OCI-LY3 (cell line): ENCODE measurements at regions not wholly inside any gene's neighbourhood (a gene's known extent, or its start where the extent isn't known, plus 50 kb on each side); places are given as distances from the start of the nearest gene placed in this dataset.

Experiments
- H2AFZ ChIP-seq: fragments of 200-600, 300-600 bp; shearing (Covaris generic); 2 replicates; pipeline ENCODE4 v1.6.0; 2014; ENCODE audit warnings: antibody characterized with exemption, low read depth, low read length
- H3K27ac ChIP-seq: fragments of 200-600, 300-600 bp; sonication (generic); 2 replicates; pipeline ENCODE4 v1.5.1; 2014; ENCODE audit warnings: mild to moderate bottlenecking, low read length, moderate library complexity, mixed read lengths
- H3K27me3 ChIP-seq: fragments of 200-600, 300-600 bp; sonication (generic); 2 replicates; pipeline ENCODE4 v1.6.1; 2014; ENCODE audit warnings: low read depth, low read length, mixed read lengths
- H3K36me3 ChIP-seq: fragments of 200-600, 300-600 bp; sonication (generic); replicated peaks from 2 replicates; pipeline ENCODE3; 2014; ENCODE audit warnings: low read depth, low read length, mixed read lengths
- H3K4me1 ChIP-seq: fragments of 300-600, 200-600 bp; sonication (generic); 2 replicates; pipeline ENCODE4 v1.6.1; 2014; ENCODE audit warnings: low read length, mixed read lengths
- H3K4me2 ChIP-seq: fragments of 200-600, 300-600 bp; sonication (generic); 2 replicates; pipeline ENCODE4 v1.6.1; 2014; ENCODE audit warnings: low read length, mixed read lengths
- H3K4me3 ChIP-seq: fragments of 300-600, 200-600 bp; sonication (generic); 2 replicates; pipeline ENCODE4 v1.5.1; 2014; ENCODE audit warnings: antibody characterized with exemption, mild to moderate bottlenecking, low read length, moderate library complexity
- H3K79me2 ChIP-seq: fragments of 300-600, 200-600 bp; shearing (Covaris generic); 2 replicates; pipeline ENCODE4 v1.6.1; 2014; ENCODE audit warnings: mild to moderate bottlenecking, low read length, mixed read lengths
- H3K9ac ChIP-seq: fragments of 300-600, 200-600 bp; shearing (Covaris generic); 2 replicates; pipeline ENCODE4 v1.6.0; 2014; ENCODE audit warnings: mild to moderate bottlenecking, low read length, moderate library complexity
- H3K9me3 ChIP-seq: fragments of 200-600, 300-600 bp; shearing (Covaris generic); 2 replicates; pipeline ENCODE4 v1.6.1; 2014; ENCODE audit warnings: low read length, mixed read lengths; ENCODE audit not compliant: insufficient read depth
- H4K20me1 ChIP-seq: fragments of 200-600, 300-600 bp; sonication (generic); 2 replicates; pipeline ENCODE4 v1.6.1; 2016; ENCODE audit warnings: low read length, mixed read lengths; ENCODE audit not compliant: insufficient read depth
- EZH2phosphoT487 ChIP-seq: fragments of 200-600 bp; shearing (Covaris generic); IDR thresholded peaks from 2 replicates; pipeline ENCODE4 v1.6.1; 2018; ENCODE audit warnings: antibody characterized with exemption, mixed run types, low read depth
- TF ChIP-seq, protein P1 (sequence below): fragments of 200-600, 300-600 bp; sonication (generic); IDR thresholded peaks from 2 replicates; pipeline ENCODE4 v1.5.1; 2014; ENCODE audit warnings: antibody characterized with exemption, low read length, low read depth

DNA sequence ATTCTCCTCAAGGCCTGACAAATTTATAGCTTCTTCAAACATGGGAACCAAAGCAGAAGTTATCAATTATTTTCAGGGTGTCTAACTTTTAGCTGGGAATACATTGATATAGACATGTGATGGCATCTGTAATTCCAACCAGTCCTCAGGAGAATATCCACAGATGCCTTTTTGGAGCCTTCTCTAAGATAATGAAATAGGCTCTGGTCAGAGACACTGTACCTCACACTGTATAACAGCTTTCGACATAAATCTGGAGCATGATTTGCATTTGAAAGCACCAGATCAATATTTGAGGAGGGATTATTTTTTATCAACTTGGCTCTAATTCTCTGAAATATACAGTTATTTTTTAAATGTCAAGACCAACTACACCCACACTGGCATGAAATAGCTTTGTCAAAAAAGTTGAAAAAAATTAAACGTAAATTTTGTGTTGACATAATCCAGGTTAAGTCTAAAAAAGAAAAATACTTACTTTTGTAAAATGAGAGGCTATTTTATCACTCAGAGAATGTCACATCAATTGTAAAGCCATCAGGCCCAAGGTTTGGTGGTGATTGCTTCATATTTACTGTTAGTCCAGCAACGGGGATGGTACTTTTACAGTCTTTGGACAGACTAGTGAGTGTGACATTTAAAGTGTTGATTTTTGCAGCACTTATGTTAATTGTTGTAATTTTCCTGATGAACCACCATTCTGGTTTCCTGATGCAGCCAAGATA is 177.0 kb upstream of the SP8 start:
- no peaks in the 10 kb centered on the region for H3K36me3 ChIP-seq

DNA sequence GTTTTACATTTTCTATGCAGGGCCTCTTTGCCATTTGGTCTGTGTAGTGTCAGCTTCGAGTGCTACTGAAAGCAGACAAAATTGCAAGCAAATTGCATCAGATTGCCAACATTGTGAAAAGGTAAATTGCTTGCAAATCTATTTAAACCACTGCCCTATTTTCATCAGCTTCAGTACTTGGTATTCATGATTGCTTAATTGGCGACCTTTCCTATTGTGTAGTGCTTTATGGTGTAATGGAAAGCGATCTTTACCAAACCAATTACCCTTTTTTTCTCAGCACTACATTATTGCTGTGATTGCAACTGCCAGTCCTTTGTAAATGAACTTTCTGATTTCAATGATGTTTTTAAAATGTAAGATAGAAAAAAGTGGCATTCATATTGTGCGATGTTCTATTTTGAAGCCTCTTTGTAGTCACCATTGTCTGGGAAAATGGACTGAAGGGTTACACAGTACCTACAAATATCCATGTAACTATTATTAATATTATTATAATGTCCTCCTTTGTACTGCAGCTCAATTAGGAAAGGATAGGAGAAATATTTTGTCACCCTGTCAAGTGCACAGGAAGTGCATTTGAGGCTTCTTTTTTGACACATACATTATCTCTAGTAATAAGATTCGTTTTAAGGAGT is 177.7 kb upstream of the SP8 start:
- Histone ChIP-seq H4K20me1 (no peaks in the 10 kb centered on the region), H3K79me2 (no peaks in the 10 kb centered on the region), H3K27ac (no peak overlapping the region), H3K27me3 (no peaks in the 10 kb centered on the region), H3K36me3 (no peaks in the 10 kb centered on the region), H3K9me3 (no peaks in the 10 kb centered on the region), H3K4me3 (no peak overlapping the region), H2AFZ (no peak overlapping the region), H3K4me2 (no peak overlapping the region), H3K9ac (no peak overlapping the region), H3K4me1 (no peaks in the 10 kb centered on the region)
- TF ChIP-seq EZH2phosphoT487: no peak
- TF ChIP-seq, protein P1, sequence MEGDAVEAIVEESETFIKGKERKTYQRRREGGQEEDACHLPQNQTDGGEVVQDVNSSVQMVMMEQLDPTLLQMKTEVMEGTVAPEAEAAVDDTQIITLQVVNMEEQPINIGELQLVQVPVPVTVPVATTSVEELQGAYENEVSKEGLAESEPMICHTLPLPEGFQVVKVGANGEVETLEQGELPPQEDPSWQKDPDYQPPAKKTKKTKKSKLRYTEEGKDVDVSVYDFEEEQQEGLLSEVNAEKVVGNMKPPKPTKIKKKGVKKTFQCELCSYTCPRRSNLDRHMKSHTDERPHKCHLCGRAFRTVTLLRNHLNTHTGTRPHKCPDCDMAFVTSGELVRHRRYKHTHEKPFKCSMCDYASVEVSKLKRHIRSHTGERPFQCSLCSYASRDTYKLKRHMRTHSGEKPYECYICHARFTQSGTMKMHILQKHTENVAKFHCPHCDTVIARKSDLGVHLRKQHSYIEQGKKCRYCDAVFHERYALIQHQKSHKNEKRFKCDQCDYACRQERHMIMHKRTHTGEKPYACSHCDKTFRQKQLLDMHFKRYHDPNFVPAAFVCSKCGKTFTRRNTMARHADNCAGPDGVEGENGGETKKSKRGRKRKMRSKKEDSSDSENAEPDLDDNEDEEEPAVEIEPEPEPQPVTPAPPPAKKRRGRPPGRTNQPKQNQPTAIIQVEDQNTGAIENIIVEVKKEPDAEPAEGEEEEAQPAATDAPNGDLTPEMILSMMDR: no peak

More for the DNA sequence above, 177.0 kb upstream of the SP8 start:
- Histone ChIP-seq H3K9me3 (no peaks in the 10 kb centered on the region), H3K4me3 (no peak overlapping the region), H2AFZ (no peak overlapping the region), H3K27ac (no peak overlapping the region), H3K27me3 (no peaks in the 10 kb centered on the region), H3K79me2 (no peaks in the 10 kb centered on the region), H4K20me1 (no peaks in the 10 kb centered on the region), H3K4me1 (no peaks in the 10 kb centered on the region), H3K4me2 (no peak overlapping the region), H3K9ac (no peak overlapping the region)
- TF ChIP-seq, protein P1: no peak
- no peak for TF ChIP-seq EZH2phosphoT487

DNA sequence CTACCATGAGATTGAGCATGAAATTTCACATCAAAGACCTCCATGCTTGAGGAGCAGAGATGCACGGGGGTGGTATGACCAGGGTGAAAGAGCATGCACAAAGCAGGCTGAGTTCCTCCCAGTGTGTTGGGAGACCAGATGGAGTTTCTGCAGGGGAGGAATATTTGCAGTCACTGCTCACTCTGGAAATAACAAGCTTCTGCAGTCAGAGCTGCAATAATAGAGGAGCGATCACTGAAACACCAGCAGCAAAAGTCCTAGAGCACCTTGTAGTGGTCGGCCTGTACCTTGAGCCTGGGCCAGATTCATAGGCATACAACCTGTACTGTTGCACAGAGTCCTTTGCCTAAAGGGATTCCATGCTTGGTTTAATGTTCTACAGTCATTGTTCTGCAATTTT is 184.5 kb upstream of the SP8 start:
- Histone ChIP-seq H3K27ac (no peak overlapping the region), H3K9ac (no peak overlapping the region), H3K4me3 (no peak overlapping the region), H3K4me2 (no peak overlapping the region), H3K27me3 (no peaks in the 10 kb centered on the region), H3K9me3 (no peaks in the 10 kb centered on the region), H3K4me1 (no peaks in the 10 kb centered on the region), H3K36me3 (no peaks in the 10 kb centered on the region), H4K20me1 (no peaks in the 10 kb centered on the region), H3K79me2 (no peaks in the 10 kb centered on the region), H2AFZ (no peak overlapping the region)
- TF ChIP-seq, protein P1: no peak
- TF ChIP-seq EZH2phosphoT487: no peak

DNA sequence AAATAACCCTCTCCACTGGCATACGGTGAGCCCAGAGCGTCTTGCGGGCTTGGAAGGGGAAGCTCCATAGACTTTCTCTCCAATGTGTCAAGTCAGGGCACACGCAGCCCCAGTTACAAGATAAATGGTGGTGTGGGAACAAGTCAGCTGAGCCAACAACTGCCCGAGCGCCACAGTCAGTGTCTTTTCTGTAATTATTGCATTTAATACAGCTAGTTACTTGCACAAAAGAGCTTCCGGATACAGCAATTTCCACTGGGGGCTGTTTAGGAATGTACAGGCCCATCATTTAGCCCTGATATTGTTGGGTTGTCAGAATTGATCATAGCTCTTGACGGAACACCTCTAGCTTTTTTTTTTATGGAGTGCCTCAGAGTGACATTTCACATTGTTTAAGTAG is 193.5 kb upstream of the SP8 start:
- Histone ChIP-seq H4K20me1 (no peaks in the 10 kb centered on the region), H3K79me2 (no peaks in the 10 kb centered on the region), H2AFZ (no peak overlapping the region), H3K9ac (no peak overlapping the region), H3K9me3 (no peaks in the 10 kb centered on the region), H3K4me3 (no peak overlapping the region), H3K4me1 (no peaks in the 10 kb centered on the region), H3K36me3 (no peaks in the 10 kb centered on the region), H3K27ac (no peak overlapping the region), H3K27me3 (no peaks in the 10 kb centered on the region), H3K4me2 (no peak overlapping the region)
- no peak for TF ChIP-seq EZH2phosphoT487
- TF ChIP-seq, protein P1: no peak
